Bronchial epithelial cell (primary cell): ENCODE measurements at regions not wholly inside any gene's neighbourhood (a gene's known extent, or its start where the extent isn't known, plus 50 kb on each side); places are given as distances from the start of the nearest gene placed in this dataset.
A peak's percentile ranks its signal among the peaks of the same experiment; 100 is the strongest.

ENCODE experiments used
- DNase-seq: peaks from one replicate; pipeline ENCODE4 v3.0.0-alpha.2; 2010; ENCODE audit warnings: low read depth
- FAIRE-seq: peaks from 2 replicates; lab custom pipeline; 2011; peaks lifted over from hg19 to GRCh38; lab: Jason Lieb, UNC
- H3K27me3 ChIP-seq: 2 replicates; pipeline ENCODE4 v1.5.1; 2011; ENCODE audit warnings: low read length; ENCODE audit not compliant: control insufficient read depth, insufficient read depth
- H3K36me3 ChIP-seq: 2 replicates; pipeline ENCODE4 v1.5.1; 2011; ENCODE audit warnings: low read length; ENCODE audit not compliant: control insufficient read depth, insufficient read depth
- H3K4me3 ChIP-seq: 2 replicates; pipeline ENCODE4 v1.5.1; 2011; ENCODE audit warnings: mild to moderate bottlenecking, low read depth, low read length, control low read depth
- TF ChIP-seq, protein P1 (sequence below): IDR thresholded peaks from 2 replicates; pipeline ENCODE4 v1.5.1; 2011; ENCODE audit warnings: mild to moderate bottlenecking, moderate library complexity, low read length, control low read depth, inconsistent platforms; ENCODE audit not compliant: insufficient read depth, severe bottlenecking

DNA sequence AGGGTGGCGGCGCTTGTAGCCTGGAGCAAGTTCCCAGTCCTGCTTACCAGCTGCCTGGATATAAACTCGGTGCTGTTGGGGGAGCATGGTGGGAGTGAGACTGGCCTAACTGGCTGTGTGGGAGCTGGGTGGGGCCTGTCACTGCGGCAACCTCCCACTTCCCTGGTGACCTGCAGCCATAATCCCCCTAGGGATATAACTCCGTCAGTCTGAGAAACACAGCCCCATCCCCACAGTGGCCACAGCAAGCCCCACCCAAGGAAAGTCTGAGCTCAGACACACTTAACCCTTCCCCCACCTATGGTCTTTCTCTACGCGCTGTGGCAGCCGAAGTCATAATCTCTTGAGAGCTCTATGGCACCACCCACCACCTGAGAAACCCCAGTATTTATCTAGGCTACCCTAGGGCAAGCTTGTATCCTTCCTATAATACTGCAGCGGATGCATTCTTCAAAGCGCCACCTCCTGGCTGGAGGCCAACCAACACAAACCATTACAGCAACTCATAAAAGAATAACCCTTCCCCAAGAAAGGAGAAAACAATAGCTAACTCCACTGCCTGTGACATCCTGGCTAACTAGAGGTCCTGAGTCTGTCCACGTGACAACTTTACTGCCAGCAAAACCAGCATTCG lies 57.4 kb downstream of the ZNF648 start:
- H3K27me3 ChIP-seq: no peaks in the 10 kb centered on the region
- no peak overlapping the region for H3K4me3 ChIP-seq
- DNase-seq (no peak), FAIRE-seq (no peak)
- H3K36me3 ChIP-seq: no peaks in the 10 kb centered on the region
- TF ChIP-seq, protein P1, sequence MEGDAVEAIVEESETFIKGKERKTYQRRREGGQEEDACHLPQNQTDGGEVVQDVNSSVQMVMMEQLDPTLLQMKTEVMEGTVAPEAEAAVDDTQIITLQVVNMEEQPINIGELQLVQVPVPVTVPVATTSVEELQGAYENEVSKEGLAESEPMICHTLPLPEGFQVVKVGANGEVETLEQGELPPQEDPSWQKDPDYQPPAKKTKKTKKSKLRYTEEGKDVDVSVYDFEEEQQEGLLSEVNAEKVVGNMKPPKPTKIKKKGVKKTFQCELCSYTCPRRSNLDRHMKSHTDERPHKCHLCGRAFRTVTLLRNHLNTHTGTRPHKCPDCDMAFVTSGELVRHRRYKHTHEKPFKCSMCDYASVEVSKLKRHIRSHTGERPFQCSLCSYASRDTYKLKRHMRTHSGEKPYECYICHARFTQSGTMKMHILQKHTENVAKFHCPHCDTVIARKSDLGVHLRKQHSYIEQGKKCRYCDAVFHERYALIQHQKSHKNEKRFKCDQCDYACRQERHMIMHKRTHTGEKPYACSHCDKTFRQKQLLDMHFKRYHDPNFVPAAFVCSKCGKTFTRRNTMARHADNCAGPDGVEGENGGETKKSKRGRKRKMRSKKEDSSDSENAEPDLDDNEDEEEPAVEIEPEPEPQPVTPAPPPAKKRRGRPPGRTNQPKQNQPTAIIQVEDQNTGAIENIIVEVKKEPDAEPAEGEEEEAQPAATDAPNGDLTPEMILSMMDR: no peak

DNA sequence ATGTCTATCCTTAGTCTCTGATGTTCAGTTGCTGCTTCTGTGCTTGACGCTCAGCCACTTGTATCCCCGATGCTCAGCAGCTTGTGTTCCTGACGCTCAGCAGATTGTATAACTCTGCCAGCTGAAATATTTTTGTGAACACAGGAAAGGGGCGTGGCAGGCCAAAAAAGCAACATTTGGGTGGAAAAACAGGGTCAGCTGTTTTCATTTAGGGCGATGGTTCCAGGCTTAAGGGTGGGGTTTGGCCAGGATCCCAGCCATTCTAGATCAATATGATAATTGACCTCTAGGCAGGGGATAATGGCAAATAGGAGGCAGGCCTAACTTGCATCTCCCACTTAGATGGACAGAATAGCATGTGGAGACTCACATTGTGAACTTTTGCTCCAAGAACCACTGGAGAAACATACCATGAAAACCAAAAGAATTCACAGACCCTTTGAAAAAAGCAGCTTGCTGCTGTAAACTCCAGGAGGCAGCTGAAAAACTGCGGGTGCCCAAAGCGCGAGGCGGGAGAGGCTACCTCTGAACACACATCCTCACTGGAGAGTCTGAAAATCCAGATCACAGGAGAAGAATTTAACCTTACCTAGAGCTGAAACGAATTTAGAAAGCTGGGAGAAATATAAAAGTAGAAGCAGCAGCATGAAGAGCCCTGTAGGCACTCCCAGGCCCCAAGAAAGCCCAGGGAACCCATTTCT lies 58.3 kb downstream of the ZNF648 start:
- H3K36me3 ChIP-seq: no peaks in the 10 kb centered on the region
- peak; percentile 73 for FAIRE-seq
- no peak overlapping the region for H3K4me3 ChIP-seq
- no peak for DNase-seq
- TF ChIP-seq, protein P1: no peak
- no peaks in the 10 kb centered on the region for H3K27me3 ChIP-seq

- no peak for FAIRE-seq
- no peak for DNase-seq
- no peaks in the 10 kb centered on the region for H3K36me3 ChIP-seq
- TF ChIP-seq, protein P1: no peak
- no peaks in the 10 kb centered on the region for H3K27me3 ChIP-seq
- H3K4me3 ChIP-seq: no peak overlapping the region
These were observed 58.9 kb downstream of the ZNF648 start for GRCh38 chr1:182002570-182002969.

DNA sequence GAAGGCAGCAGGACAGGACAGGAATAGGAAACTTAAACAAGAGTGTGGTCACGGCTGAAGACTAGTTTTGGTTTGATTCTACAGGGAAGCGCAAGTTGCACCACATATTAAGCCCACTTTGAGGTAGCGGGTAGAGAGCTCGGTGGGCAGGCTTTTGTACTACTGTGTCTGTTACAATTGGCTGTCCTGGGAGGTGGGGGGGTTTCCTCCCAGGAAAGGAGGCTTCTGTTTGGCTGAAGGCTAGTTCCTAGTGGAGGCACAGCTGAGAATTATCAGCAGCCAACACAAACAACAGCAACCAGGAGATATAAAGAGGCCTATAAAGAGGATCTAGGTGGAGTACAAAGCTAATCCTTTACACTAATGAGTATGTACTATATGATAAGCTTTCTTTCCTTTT lies 62.7 kb downstream of the ZNF648 start:
- FAIRE-seq (no peak), DNase-seq (no peak)
- H3K27me3 ChIP-seq: no peaks in the 10 kb centered on the region
- TF ChIP-seq, protein P1: no peak
- H3K4me3 ChIP-seq: no peak overlapping the region
- H3K36me3 ChIP-seq: no peaks in the 10 kb centered on the region

- DNase-seq (no peak), FAIRE-seq (no peak)
- H3K27me3 ChIP-seq: peaks cover 2% of the 10 kb centered on the region
- TF ChIP-seq, protein P1: no peak
- no peaks in the 10 kb centered on the region for H3K36me3 ChIP-seq
- H3K4me3 ChIP-seq: no peak overlapping the region
These were observed 69.4 kb downstream of the ZNF648 start for GRCh38 chr1:181992072-181992471.
